Liver (tissue), 3 donors: ENCODE measurements at regions not wholly inside any gene's neighbourhood (a gene's known extent, or its start where the extent isn't known, plus 50 kb on each side); places are given as distances from the start of the nearest gene placed in this dataset.
"Not testable (repeated sequence)": the region's sequence is repeated elsewhere in the genome, so short reads cannot be mapped to it uniquely, and the experiment has no call there.

Experiments used
- CTCF ChIP-seq: fragments of 150-350 bp; IDR thresholded peaks from 2 replicates; pipeline ENCODE4 v1.5.1; 2017; ENCODE audit warnings: improper control_type of control experiment, low read depth, low read length; ENCODE audit not compliant: missing input control
- JUND ChIP-seq, 2 donors: IDR thresholded peaks; 2 replicates each; pipeline ENCODE4 v1.6.1; 2016; ENCODE audit warnings: antibody characterized with exemption in 2 of 2
- MAX ChIP-seq: IDR thresholded peaks from 2 replicates; pipeline ENCODE4 v1.6.1; 2016; ENCODE audit warnings: antibody characterized with exemption
- ZBTB33 ChIP-seq: IDR thresholded peaks from 2 replicates; pipeline ENCODE4 v1.6.1; 2016; ENCODE audit warnings: antibody characterized with exemption
- donor health status: healthy.
- donor health status: healthy.

GRCh38 chr2:52470457-52470856 lies 1297.1 kb upstream of the CHAC2 start:
- TF ChIP-seq CTCF; JUND (IDR thresholded peaks at IDR 0.05); ZBTB33; MAX: not testable (repeated sequence)
